Mucosa of descending colon (tissue), 3 donors: ENCODE measurements at regions not wholly inside any gene's neighbourhood (a gene's known extent, or its start where the extent isn't known, plus 50 kb on each side); places are given as distances from the start of the nearest gene placed in this dataset.
"Not testable (repeated sequence)": the region's sequence is repeated elsewhere in the genome, so short reads cannot be mapped to it uniquely, and the experiment has no call there.

ENCODE experiments used
- ATAC-seq: fragments of 200-7000 bp; cut with Tn5 transposase; one replicate; pipeline ENCODE4 v1.9.1; 2020; ENCODE audit warnings: mild to moderate bottlenecking, moderate library complexity
- DNase-seq, 3 donors: peaks; one replicate each; pipeline ENCODE4 v3.0.0-alpha.2; 2020
- H3K36me3 ChIP-seq: fragments of 200-600 bp; one replicate; pipeline ENCODE4 v1.8.0; 2021; ENCODE audit warnings: low read depth, mild to moderate bottlenecking
- H3K4me1 ChIP-seq: fragments of 200-600 bp; one replicate; pipeline ENCODE4 v1.8.0; 2021; ENCODE audit warnings: low read depth, mild to moderate bottlenecking
- H3K4me3 ChIP-seq: fragments of 200-600 bp; one replicate; pipeline ENCODE4 v1.8.0; 2021; ENCODE audit warnings: mild to moderate bottlenecking
- H3K9me3 ChIP-seq: fragments of 200-600 bp; one replicate; pipeline ENCODE4 v1.8.0; 2021; ENCODE audit warnings: mild to moderate bottlenecking
- CTCF ChIP-seq: fragments of 200-600 bp; IDR thresholded peaks from one replicate; pipeline ENCODE4 v1.8.0; 2022; ENCODE audit warnings: antibody characterized with exemption, mild to moderate bottlenecking
- intact Hi-C, 2 donors: fragments of 100-400 bp; cut with DNase I in 1 of 2; cut with micrococcal nuclease in 1 of 2; formaldehyde crosslinking; loops; one replicate each; pipeline versions ENCODE4 v1.11.0 to v1.11.1; 2022; cut with DNase I, micrococcal nuclease
- donor health status: DM: no; HTN: no; CAD: no; lungs with moderate emphysema.
- donor health status: DM: no; HTN: no; CAD: no.
- donor health status: DM: no; HTN: yes; CAD: no.

GRCh38 chr12:46569826-46570439, 197.4 kb upstream of the SLC38A2 start:
- ATAC-seq: no peak
- no peak for DNase-seq
- H3K36me3 ChIP-seq: no peaks in the 10 kb centered on the region
- H3K4me3 ChIP-seq: no peak overlapping the region
- H3K4me1 ChIP-seq: no peaks in the 10 kb centered on the region
- no peak for TF ChIP-seq CTCF
- H3K9me3 ChIP-seq: peaks cover 22% of the 10 kb centered on the region
- intact Hi-C loops: no loop called here

DNA sequence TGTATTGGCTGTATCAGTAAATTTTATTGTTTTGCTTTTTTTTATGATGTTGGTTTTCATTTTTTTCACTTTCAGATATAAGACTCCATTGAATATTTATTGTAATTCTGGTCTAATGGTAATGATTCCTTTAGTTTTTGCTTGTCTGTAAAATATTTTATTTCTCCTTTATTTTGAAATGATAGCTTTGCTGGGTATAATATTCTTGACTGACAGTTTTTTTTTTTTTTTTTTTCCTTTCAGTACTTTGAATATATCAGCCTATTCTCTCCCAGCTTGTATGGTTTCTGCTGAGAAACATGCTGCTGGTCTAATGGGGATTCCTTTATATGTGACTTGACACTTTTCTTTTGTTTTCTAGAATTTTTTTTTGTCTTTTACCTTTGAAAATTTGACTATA, 195.1 kb upstream of the SLC38A2 start:
- no peaks in the 10 kb centered on the region for H3K4me1 ChIP-seq
- DNase-seq (no peak), ATAC-seq (no peak)
- TF ChIP-seq CTCF: no peak
- H3K36me3 ChIP-seq: no peaks in the 10 kb centered on the region
- intact Hi-C loops: no loop called here
- no peak overlapping the region for H3K4me3 ChIP-seq
- H3K9me3 ChIP-seq: peaks cover 28% of the 10 kb centered on the region

GRCh38 chr12:46562625-46563225, 190.2 kb upstream of the SLC38A2 start:
- Histone ChIP-seq H3K4me3 (no peak overlapping the region), H3K9me3 (peaks cover 13% of the 10 kb centered on the region), H3K4me1 (no peaks in the 10 kb centered on the region), H3K36me3 (no peaks in the 10 kb centered on the region)
- no peak for ATAC-seq
- intact Hi-C loops: no loop called here
- no peak for DNase-seq
- TF ChIP-seq CTCF: no peak

GRCh38 chr12:46561769-46562624, 189.4 kb upstream of the SLC38A2 start:
- H3K4me3 ChIP-seq, intact Hi-C loops, ATAC-seq, DNase-seq, H3K9me3 ChIP-seq, H3K36me3 ChIP-seq, H3K4me1 ChIP-seq: not testable (repeated sequence)

DNA sequence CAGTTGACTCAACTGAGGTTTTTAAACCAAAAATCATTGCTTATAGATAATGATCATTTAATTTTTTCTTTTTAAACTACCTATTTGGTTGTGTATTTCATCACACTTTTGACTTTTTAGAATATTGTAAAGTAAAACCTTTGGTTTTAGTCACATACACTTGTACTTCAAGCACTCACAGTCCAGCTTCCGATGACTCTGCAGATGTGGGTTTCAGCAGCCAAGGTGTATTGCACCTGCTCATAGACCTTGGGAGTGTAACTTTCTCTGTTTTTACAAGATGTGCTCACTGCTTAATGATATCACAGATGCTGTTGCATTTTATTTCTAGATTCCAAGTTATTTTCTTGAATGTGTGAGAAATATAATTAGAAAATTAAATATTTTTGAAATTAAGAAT, 188.3 kb upstream of the SLC38A2 start:
- H3K4me3 ChIP-seq: no peak overlapping the region
- DNase-seq: no peak
- H3K36me3 ChIP-seq: no peaks in the 10 kb centered on the region
- H3K4me1 ChIP-seq: no peaks in the 10 kb centered on the region
- intact Hi-C loops: no loop called here
- ATAC-seq: no peak
- no peak for TF ChIP-seq CTCF
- peaks cover 6% of the 10 kb centered on the region for H3K9me3 ChIP-seq

DNA sequence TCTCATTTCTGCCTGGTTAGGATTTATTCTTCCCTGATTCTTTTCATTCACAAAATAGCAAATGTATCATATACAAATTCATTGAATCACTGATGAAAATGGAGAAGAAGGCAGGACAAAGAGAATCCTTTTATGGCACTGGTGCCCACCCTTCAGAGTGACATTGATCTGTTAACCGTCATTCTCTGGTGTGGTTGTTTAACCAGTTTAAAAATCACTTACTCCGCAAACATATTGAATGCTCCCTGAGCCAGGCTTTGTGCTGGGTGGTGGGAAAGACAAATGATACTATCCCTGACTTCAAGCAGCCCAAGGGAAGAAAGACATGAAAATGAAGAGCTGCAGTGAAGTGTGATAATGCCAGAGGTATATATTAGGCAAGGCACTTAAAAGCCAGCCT, 187.5 kb upstream of the SLC38A2 start:
- no peaks in the 10 kb centered on the region for H3K4me1 ChIP-seq
- peaks cover 6% of the 10 kb centered on the region for H3K9me3 ChIP-seq
- H3K4me3 ChIP-seq: no peak overlapping the region
- ATAC-seq (no peak), DNase-seq (no peak)
- H3K36me3 ChIP-seq: no peaks in the 10 kb centered on the region
- no peak for TF ChIP-seq CTCF
- intact Hi-C loops: no loop called here
